ENCODE measurements at regions not wholly inside any gene's neighbourhood (a gene's known extent, or its start where the extent isn't known, plus 50 kb on each side); places are given as distances from the start of the nearest gene placed in this dataset.

DNA sequence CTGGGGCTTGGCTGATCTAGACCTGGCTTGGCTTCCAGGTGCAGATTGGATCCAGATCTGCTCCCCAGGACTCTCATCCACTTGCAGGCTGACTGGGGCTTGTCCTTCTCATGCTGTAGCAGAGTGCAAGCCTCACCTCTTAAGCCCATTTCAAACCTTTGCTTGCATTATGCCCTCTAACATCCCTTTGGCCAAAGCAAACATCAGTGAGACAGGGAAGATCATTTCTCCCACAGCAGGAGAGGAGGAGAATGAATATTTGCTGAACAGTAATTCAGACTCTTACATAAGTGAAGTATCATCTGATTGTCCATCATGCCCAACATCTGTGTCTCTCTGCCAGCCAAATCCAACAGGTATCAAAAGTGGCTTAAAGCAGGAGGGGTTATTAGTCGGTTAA lies 194.9 kb downstream of the C9orf152 start:
- TF ChIP-seq, protein P1, sequence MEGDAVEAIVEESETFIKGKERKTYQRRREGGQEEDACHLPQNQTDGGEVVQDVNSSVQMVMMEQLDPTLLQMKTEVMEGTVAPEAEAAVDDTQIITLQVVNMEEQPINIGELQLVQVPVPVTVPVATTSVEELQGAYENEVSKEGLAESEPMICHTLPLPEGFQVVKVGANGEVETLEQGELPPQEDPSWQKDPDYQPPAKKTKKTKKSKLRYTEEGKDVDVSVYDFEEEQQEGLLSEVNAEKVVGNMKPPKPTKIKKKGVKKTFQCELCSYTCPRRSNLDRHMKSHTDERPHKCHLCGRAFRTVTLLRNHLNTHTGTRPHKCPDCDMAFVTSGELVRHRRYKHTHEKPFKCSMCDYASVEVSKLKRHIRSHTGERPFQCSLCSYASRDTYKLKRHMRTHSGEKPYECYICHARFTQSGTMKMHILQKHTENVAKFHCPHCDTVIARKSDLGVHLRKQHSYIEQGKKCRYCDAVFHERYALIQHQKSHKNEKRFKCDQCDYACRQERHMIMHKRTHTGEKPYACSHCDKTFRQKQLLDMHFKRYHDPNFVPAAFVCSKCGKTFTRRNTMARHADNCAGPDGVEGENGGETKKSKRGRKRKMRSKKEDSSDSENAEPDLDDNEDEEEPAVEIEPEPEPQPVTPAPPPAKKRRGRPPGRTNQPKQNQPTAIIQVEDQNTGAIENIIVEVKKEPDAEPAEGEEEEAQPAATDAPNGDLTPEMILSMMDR (IDR thresholded peaks at IDR 0.05) = no peak
- TF ChIP-seq POLR2A (IDR thresholded peaks at IDR 0.05) = no peak
